ENCODE measurements at regions not wholly inside any gene's neighbourhood (a gene's known extent, or its start where the extent isn't known, plus 50 kb on each side); places are given as distances from the start of the nearest gene placed in this dataset.

GRCh38 chr9:75551861-75552260 lies 338.6 kb upstream of the PCSK5 start:
- TF ChIP-seq YY1 (IDR thresholded peaks at IDR 0.05; ENCODE audit: insufficient read depth, insufficient read length), result no peak
- no peak for TF ChIP-seq SUZ12 (IDR thresholded peaks at IDR 0.05; ENCODE audit: extremely low read depth, insufficient read depth, insufficient read length)

Measured in NT2/D1 (cell line).